GM23248 (cell line): ENCODE measurements at regions not wholly inside any gene's neighbourhood (a gene's known extent, or its start where the extent isn't known, plus 50 kb on each side); places are given as distances from the start of the nearest gene placed in this dataset.

ENCODE experiments used
- DNase-seq: peaks from one replicate; pipeline ENCODE4 v3.0.0-alpha.2; 2015
- H2AFZ ChIP-seq: fragments of 200-600 bp; sonication (generic); 2 replicates; pipeline ENCODE4 v1.6.1; 2016; ENCODE audit warnings: antibody characterized with exemption
- H3F3A ChIP-seq: fragments of 200-600 bp; sonication (generic); 2 replicates; pipeline ENCODE4 v1.6.1; 2016; ENCODE audit warnings: mild to moderate bottlenecking, antibody characterized with exemption, mixed run types; ENCODE audit not compliant: insufficient read depth
- H3K27ac ChIP-seq: fragments of 200-600 bp; sonication (generic); 2 replicates; pipeline ENCODE4 v1.5.1; 2016; ENCODE audit warnings: mild to moderate bottlenecking
- H3K27me3 ChIP-seq: fragments of 200-600 bp; sonication (generic); replicated peaks from 2 replicates; pipeline ENCODE4 v1.6.1; 2016; ENCODE audit warnings: mild to moderate bottlenecking; ENCODE audit not compliant: insufficient read depth
- H3K36me3 ChIP-seq: fragments of 200-600 bp; sonication (generic); 2 replicates; pipeline ENCODE4 v1.6.1; 2016; ENCODE audit warnings: low read depth, mild to moderate bottlenecking
- H3K4me1 ChIP-seq: fragments of 200-600 bp; sonication (generic); 2 replicates; pipeline ENCODE4 v1.6.1; 2016; ENCODE audit warnings: mild to moderate bottlenecking; ENCODE audit not compliant: insufficient read depth
- H3K4me2 ChIP-seq: fragments of 200-600 bp; sonication (generic); one replicate; pipeline ENCODE4 v1.6.1; 2016; ENCODE audit warnings: mild to moderate bottlenecking; ENCODE audit not compliant: unreplicated experiment
- H3K4me3 ChIP-seq: fragments of 200-600 bp; sonication (generic); 2 replicates; pipeline ENCODE4 v1.5.1; 2016; ENCODE audit warnings: mild to moderate bottlenecking
- H3K79me2 ChIP-seq: fragments of 200-600 bp; sonication (generic); 2 replicates; pipeline ENCODE4 v1.6.1; 2016; ENCODE audit warnings: mild to moderate bottlenecking; ENCODE audit not compliant: insufficient read depth
- H3K9ac ChIP-seq: fragments of 200-600 bp; sonication (generic); 2 replicates; pipeline ENCODE4 v1.6.1; 2016; ENCODE audit warnings: mild to moderate bottlenecking
- H3K9me2 ChIP-seq: fragments of 200-600 bp; sonication (generic); 2 replicates; pipeline ENCODE4 v1.6.1; 2016; ENCODE audit warnings: mixed run types, mild to moderate bottlenecking, moderate library complexity; ENCODE audit not compliant: insufficient read depth
- H3K9me3 ChIP-seq: fragments of 200-600 bp; sonication (generic); one replicate; pipeline ENCODE4 v1.6.1; 2017; ENCODE audit warnings: low read depth
- H4K20me1 ChIP-seq: fragments of 200-600 bp; sonication (generic); 2 replicates; pipeline ENCODE4 v1.6.0; 2016; ENCODE audit not compliant: insufficient read depth
- EZH2 ChIP-seq: fragments of 200-600 bp; sonication (generic); IDR thresholded peaks from 2 replicates; pipeline ENCODE4 v1.6.1; 2018; ENCODE audit warnings: antibody characterized with exemption, mild to moderate bottlenecking; ENCODE audit not compliant: insufficient read depth, poor library complexity, severe bottlenecking
- EZH2phosphoT487 ChIP-seq: fragments of 200-600 bp; sonication (generic); IDR thresholded peaks from 2 replicates; pipeline ENCODE4 v1.6.1; 2018; ENCODE audit warnings: antibody characterized with exemption, moderate library complexity, mild to moderate bottlenecking, low read depth; ENCODE audit not compliant: insufficient read depth
- WGBS, 2 experiments: methylation state at CpG; one replicate each; pipeline ENCODE4 v1.1.6; 2015 to 2017; ENCODE audit warnings: low lambda C conversion rate in 2 of 2, low coverage in 1 of 2; ENCODE audit errors: missing lambda C conversion rate in 2 of 2; 5-methylcytosine and 5-hydroxymethylcytosine counted together
- in situ Hi-C: fragments of 300-500 bp; cut with MboI; formaldehyde crosslinking; loops from 2 replicates; pipeline ENCODE4 v1.15.0; 2020

- H3K9me2 ChIP-seq: no peaks in the 10 kb centered on the region
- no peaks in the 10 kb centered on the region for H3K36me3 ChIP-seq
- no peaks in the 10 kb centered on the region for H4K20me1 ChIP-seq
- H3K4me1 ChIP-seq: no peaks in the 10 kb centered on the region
- no peak overlapping the region for H3K27ac ChIP-seq
- no peak overlapping the region for H3K4me2 ChIP-seq
- DNase-seq: no peak
- TF ChIP-seq EZH2phosphoT487: no peak
- TF ChIP-seq EZH2: no peak
- in situ Hi-C loops: no loop called here
- H3F3A ChIP-seq: no peaks in the 10 kb centered on the region
- H3K4me3 ChIP-seq: no peak overlapping the region
- H3K9ac ChIP-seq: no peak overlapping the region
- WGBS, 2 experiments: 21 to 35% methylated on average over 4 of the region's 4 CpGs
- H2AFZ ChIP-seq: no peak overlapping the region
- H3K9me3 ChIP-seq: no peaks in the 10 kb centered on the region
- H3K27me3 ChIP-seq: no peaks in the 10 kb centered on the region
- H3K79me2 ChIP-seq: no peaks in the 10 kb centered on the region
These were observed 84.4 kb downstream of the FSCB start for GRCh38 chr14:44422699-44423098.

GRCh38 chr14:44420226-44420625 is 86.9 kb downstream of the FSCB start:
- Histone ChIP-seq H3K9me3 (no peaks in the 10 kb centered on the region), H3K27ac (no peak overlapping the region), H4K20me1 (no peaks in the 10 kb centered on the region), H3K9me2 (no peaks in the 10 kb centered on the region), H3K79me2 (no peaks in the 10 kb centered on the region), H3K27me3 (no peaks in the 10 kb centered on the region), H3K4me1 (no peaks in the 10 kb centered on the region), H3F3A (no peaks in the 10 kb centered on the region), H3K36me3 (no peaks in the 10 kb centered on the region), H3K4me3 (no peak overlapping the region), H2AFZ (no peak overlapping the region), H3K9ac (no peak overlapping the region), H3K4me2 (no peak overlapping the region)
- in situ Hi-C loops: no loop called here
- DNase-seq: no peak
- WGBS, 2 experiments: 5 to 10% methylated on average over 1 of the region's 1 CpG
- no peak for TF ChIP-seq EZH2phosphoT487

GRCh38 chr14:44418856-44419255 is 88.2 kb downstream of the FSCB start:
- no peak for DNase-seq
- H3K4me2 ChIP-seq: no peak overlapping the region
- H3K9me3 ChIP-seq: no peaks in the 10 kb centered on the region
- TF ChIP-seq EZH2: no peak
- TF ChIP-seq EZH2phosphoT487: no peak
- H3K27ac ChIP-seq: no peak overlapping the region
- H3K9me2 ChIP-seq: no peaks in the 10 kb centered on the region
- H4K20me1 ChIP-seq: no peaks in the 10 kb centered on the region
- H3K4me3 ChIP-seq: no peak overlapping the region
- H3K4me1 ChIP-seq: no peaks in the 10 kb centered on the region
- no peak overlapping the region for H3K9ac ChIP-seq
- H3K27me3 ChIP-seq: no peaks in the 10 kb centered on the region
- 30 to 31% methylated on average over 5 of the region's 5 CpGs for WGBS, 2 experiments
- no peak overlapping the region for H2AFZ ChIP-seq
- in situ Hi-C loops: no loop called here
- no peaks in the 10 kb centered on the region for H3K79me2 ChIP-seq
- no peaks in the 10 kb centered on the region for H3K36me3 ChIP-seq
- H3F3A ChIP-seq: no peaks in the 10 kb centered on the region

GRCh38 chr14:44417809-44418208 is 89.3 kb downstream of the FSCB start:
- no peak overlapping the region for H3K9ac ChIP-seq
- no peak overlapping the region for H3K4me3 ChIP-seq
- H3K36me3 ChIP-seq: no peaks in the 10 kb centered on the region
- DNase-seq: no peak
- WGBS, 2 experiments: 6 to 15% methylated on average over 1 of the region's 1 CpG
- H3K9me3 ChIP-seq: no peaks in the 10 kb centered on the region
- TF ChIP-seq EZH2 (no peak), EZH2phosphoT487 (no peak)
- no peaks in the 10 kb centered on the region for H3K27me3 ChIP-seq
- no peak overlapping the region for H3K27ac ChIP-seq
- no peaks in the 10 kb centered on the region for H3F3A ChIP-seq
- H3K4me2 ChIP-seq: no peak overlapping the region
- in situ Hi-C loops: no loop called here
- no peaks in the 10 kb centered on the region for H3K9me2 ChIP-seq
- H4K20me1 ChIP-seq: no peaks in the 10 kb centered on the region
- H3K4me1 ChIP-seq: no peaks in the 10 kb centered on the region
- no peaks in the 10 kb centered on the region for H3K79me2 ChIP-seq
- H2AFZ ChIP-seq: no peak overlapping the region

GRCh38 chr14:44414646-44415045 is 92.4 kb downstream of the FSCB start:
- no peaks in the 10 kb centered on the region for H3K36me3 ChIP-seq
- no peak for DNase-seq
- H3K4me1 ChIP-seq: no peaks in the 10 kb centered on the region
- no peak overlapping the region for H2AFZ ChIP-seq
- H3K4me3 ChIP-seq: no peak overlapping the region
- no peaks in the 10 kb centered on the region for H3F3A ChIP-seq
- TF ChIP-seq EZH2phosphoT487 (no peak), EZH2 (no peak)
- no peaks in the 10 kb centered on the region for H3K27me3 ChIP-seq
- H3K27ac ChIP-seq: no peak overlapping the region
- H3K4me2 ChIP-seq: no peak overlapping the region
- no peaks in the 10 kb centered on the region for H3K9me3 ChIP-seq
- H4K20me1 ChIP-seq: no peaks in the 10 kb centered on the region
- H3K9me2 ChIP-seq: no peaks in the 10 kb centered on the region
- H3K9ac ChIP-seq: no peak overlapping the region
- H3K79me2 ChIP-seq: no peaks in the 10 kb centered on the region
- in situ Hi-C loops: no loop called here
- WGBS, 2 experiments: 0% methylated on average over 1 of the region's 1 CpG
